ENCODE measurements at regions not wholly inside any gene's neighbourhood (a gene's known extent, or its start where the extent isn't known, plus 50 kb on each side); places are given as distances from the start of the nearest gene placed in this dataset.

DNA sequence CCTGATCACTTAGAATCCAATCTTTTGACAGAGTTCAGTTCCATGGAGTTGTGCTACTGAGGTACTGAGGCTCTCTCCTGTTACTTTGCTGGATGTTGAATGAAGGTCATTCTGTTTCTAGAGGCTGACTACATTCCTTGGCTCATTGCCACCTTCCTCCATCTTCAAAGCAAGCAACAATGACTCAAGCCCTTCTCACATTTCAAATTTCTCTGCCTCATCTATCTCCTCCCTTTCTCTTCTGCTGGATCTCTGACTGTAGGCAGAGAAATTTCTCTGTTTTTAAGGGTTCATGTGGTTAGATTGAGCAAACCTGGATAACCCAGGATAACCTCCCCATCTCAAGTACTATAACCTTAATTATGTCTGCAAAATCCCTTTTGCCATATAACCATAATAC, 775.4 kb downstream of the STPG2 start:
- TF ChIP-seq CTCF (IDR thresholded peaks at IDR 0.05) (no peak), POLR2A (IDR thresholded peaks at IDR 0.05) (no peak)
